H9 (cell line): ENCODE measurements at regions not wholly inside any gene's neighbourhood (a gene's known extent, or its start where the extent isn't known, plus 50 kb on each side); places are given as distances from the start of the nearest gene placed in this dataset.

Source experiments
- DNase-seq: peaks from one replicate; pipeline ENCODE4 v3.0.0-alpha.2; 2017
- H2AFZ ChIP-seq: one replicate; pipeline ENCODE4 v1.6.1; 2013; ENCODE audit warnings: mild to moderate bottlenecking, low read length, control low read depth, moderate library complexity
- H2AK5ac ChIP-seq: 2 replicates; pipeline ENCODE4 v1.6.1; 2013; ENCODE audit warnings: low read length, control low read depth, mixed read lengths; ENCODE audit not compliant: insufficient read length
- H2BK120ac ChIP-seq: one replicate; pipeline ENCODE4 v1.6.1; 2013; ENCODE audit warnings: low read depth, mild to moderate bottlenecking, low read length, control low read depth, inconsistent platforms; ENCODE audit not compliant: poor library complexity, severe bottlenecking
- H2BK12ac ChIP-seq: 2 replicates; pipeline ENCODE4 v1.6.1; 2013; ENCODE audit warnings: low read length, control low read depth, mixed read lengths, low read depth; ENCODE audit not compliant: insufficient read length
- H2BK15ac ChIP-seq: 2 replicates; pipeline ENCODE4 v1.6.1; 2013; ENCODE audit warnings: low read depth, low read length, control low read depth
- H2BK20ac ChIP-seq: one replicate; pipeline ENCODE4 v1.6.1; 2013; ENCODE audit warnings: low read depth, mild to moderate bottlenecking, low read length, control low read depth, inconsistent platforms; ENCODE audit not compliant: poor library complexity, severe bottlenecking
- H2BK5ac ChIP-seq: 2 replicates; pipeline ENCODE4 v1.6.1; 2013; ENCODE audit warnings: low read length, control low read depth, mixed read lengths; ENCODE audit not compliant: insufficient read length
- H3K14ac ChIP-seq: 2 replicates; pipeline ENCODE4 v1.6.1; 2013; ENCODE audit warnings: low read length, control low read depth; ENCODE audit not compliant: insufficient read depth
- H3K18ac ChIP-seq: 2 replicates; pipeline ENCODE4 v1.6.1; 2013; ENCODE audit warnings: low read depth, mild to moderate bottlenecking, mixed read lengths, low read length, control low read depth; ENCODE audit not compliant: insufficient read length
- H3K23ac ChIP-seq: 2 replicates; pipeline ENCODE4 v1.6.1; 2013; ENCODE audit warnings: low read length, control low read depth, mixed read lengths, low read depth; ENCODE audit not compliant: insufficient read length
- H3K23me2 ChIP-seq: 2 replicates; pipeline ENCODE4 v1.6.1; 2013; ENCODE audit warnings: low read depth, mild to moderate bottlenecking, mixed read lengths, low read length, control low read depth; ENCODE audit not compliant: insufficient read length, poor library complexity, severe bottlenecking
- H3K27ac ChIP-seq: 2 replicates; pipeline ENCODE4 v1.5.1; 2013; ENCODE audit warnings: low read length, control low read depth, mixed read lengths, low read depth; ENCODE audit not compliant: insufficient read length
- H3K27me3 ChIP-seq: 2 replicates; pipeline ENCODE4 v1.6.1; 2013; ENCODE audit warnings: low read length, control low read depth, inconsistent platforms; ENCODE audit not compliant: insufficient read depth
- H3K4ac ChIP-seq: 2 replicates; pipeline ENCODE4 v1.6.1; 2013; ENCODE audit warnings: low read depth, mild to moderate bottlenecking, control low read depth, inconsistent platforms, low read length, moderate library complexity
- H3K4me1 ChIP-seq: 2 replicates; pipeline ENCODE4 v1.6.1; 2013; ENCODE audit warnings: low read length, control low read depth, inconsistent platforms; ENCODE audit not compliant: insufficient read depth
- H3K4me2 ChIP-seq: 2 replicates; pipeline ENCODE4 v1.6.1; 2013; ENCODE audit warnings: low read length, control low read depth, mixed read lengths; ENCODE audit not compliant: insufficient read length, insufficient read depth
- H3K56ac ChIP-seq: 2 replicates; pipeline ENCODE4 v1.6.1; 2013; ENCODE audit warnings: low read depth, mild to moderate bottlenecking, mixed read lengths, low read length, control low read depth; ENCODE audit not compliant: insufficient read length
- H3K79me1 ChIP-seq: 2 replicates; pipeline ENCODE4 v1.6.1; 2013; ENCODE audit warnings: low read depth, mild to moderate bottlenecking, moderate library complexity, low read length, control low read depth, inconsistent platforms; ENCODE audit not compliant: insufficient read depth, poor library complexity, severe bottlenecking
- H3K79me2 ChIP-seq: 2 replicates; pipeline ENCODE4 v1.6.1; 2013; ENCODE audit warnings: low read length, control low read depth, inconsistent platforms; ENCODE audit not compliant: insufficient read depth
- H3K9ac ChIP-seq: 2 replicates; pipeline ENCODE4 v1.6.1; 2013; ENCODE audit warnings: low read length, control low read depth, mixed read lengths; ENCODE audit not compliant: insufficient read length; ENCODE audit errors: extremely low read depth
- H3K9me3 ChIP-seq: one replicate; pipeline ENCODE4 v1.6.1; 2013; ENCODE audit warnings: low read depth, low read length, inconsistent platforms; ENCODE audit not compliant: control insufficient read depth
- H3T11ph ChIP-seq: one replicate; pipeline ENCODE4 v1.6.1; 2013; ENCODE audit warnings: mild to moderate bottlenecking, low read length, control low read depth, inconsistent platforms
- H4K20me1 ChIP-seq: one replicate; pipeline ENCODE4 v1.6.1; 2013; ENCODE audit not compliant: control insufficient read depth, insufficient read length, insufficient read depth
- H4K5ac ChIP-seq: 2 replicates; pipeline ENCODE4 v1.6.1; 2013; ENCODE audit warnings: low read depth, mild to moderate bottlenecking, mixed read lengths, low read length, control low read depth; ENCODE audit not compliant: insufficient read length
- H4K8ac ChIP-seq: replicated peaks from 2 replicates; pipeline ENCODE4 v1.6.1; 2013; ENCODE audit warnings: low read length, control low read depth, mixed read lengths, low read depth; ENCODE audit not compliant: insufficient read length
- H4K91ac ChIP-seq: 2 replicates; pipeline ENCODE4 v1.6.1; 2013; ENCODE audit warnings: low read depth, mild to moderate bottlenecking, moderate library complexity, mixed read lengths, low read length, control low read depth; ENCODE audit not compliant: insufficient read length
- H3K27ac Mint-ChIP-seq, 3 experiments: 2 replicates in 2 of 3; 3 replicates in 1 of 3; pipeline ENCODE4 v1.8.0; 2020 to 2021; ENCODE audit warnings: mixed read lengths in 3 of 3, mild to moderate bottlenecking in 1 of 3, moderate library complexity in 1 of 3
- H3K27me3 Mint-ChIP-seq: 2 replicates; pipeline ENCODE4 v1.8.0; 2021; ENCODE audit warnings: low read depth, mild to moderate bottlenecking, moderate library complexity, mixed read lengths
- H3K36me3 Mint-ChIP-seq, 3 experiments: 2 replicates in 2 of 3; 3 replicates in 1 of 3; pipeline ENCODE4 v1.8.0; 2020 to 2021; ENCODE audit warnings: low read depth in 3 of 3, mixed read lengths in 3 of 3; ENCODE audit not compliant: insufficient read depth in 1 of 3
- H3K4me1 Mint-ChIP-seq, 2 experiments: 2 replicates each; pipeline ENCODE4 v1.8.0; 2020; ENCODE audit warnings: mixed read lengths in 2 of 2
- H3K4me3 Mint-ChIP-seq, 2 experiments: 2 replicates in 1 of 2; 3 replicates in 1 of 2; pipeline ENCODE4 v1.8.0; 2020 to 2021; ENCODE audit warnings: mild to moderate bottlenecking in 2 of 2, mixed read lengths in 2 of 2, moderate library complexity in 1 of 2
- H3K9me3 Mint-ChIP-seq, 2 experiments: 2 replicates in 1 of 2; 3 replicates in 1 of 2; pipeline ENCODE4 v1.8.0; 2020; ENCODE audit warnings: mild to moderate bottlenecking in 2 of 2, mixed read lengths in 2 of 2, moderate library complexity in 1 of 2
- CTCF ChIP-seq: fragments of 200-600 bp; sonication (generic); conservative IDR thresholded peaks from 3 replicates; pipeline ENCODE4 v1.8.0; 2021; ENCODE audit warnings: antibody characterized with exemption, mild to moderate bottlenecking
- WGBS: extraction: QIAGEN DNeasy Blood & Tissue Kit; methylation state at CpG from one replicate; pipeline ENCODE4 v1.1.7; 2013; ENCODE audit warnings: missing lambda C conversion rate, low lambda C conversion rate, mixed read lengths; ENCODE audit not compliant: insufficient read length; ENCODE audit errors: extremely low coverage; 5-methylcytosine and 5-hydroxymethylcytosine counted together

GRCh38 chr2:12192762-12193161 lies 446.3 kb downstream of the LPIN1 start:
- Histone ChIP-seq H3K23ac (no peak overlapping the region), H2AFZ (no peak overlapping the region), H2BK120ac (no peak overlapping the region), H3K27me3 (no peaks in the 10 kb centered on the region), H3K4me1 (no peaks in the 10 kb centered on the region), H3K79me1 (no peaks in the 10 kb centered on the region), H2BK12ac (no peak overlapping the region), H3K79me2 (no peaks in the 10 kb centered on the region), H3K4me2 (no peak overlapping the region), H4K20me1 (no peaks in the 10 kb centered on the region), H3K23me2 (no peaks in the 10 kb centered on the region), H2BK20ac (no peak overlapping the region), H3K18ac (no peak overlapping the region), H2BK15ac (no peak overlapping the region), H4K8ac (no peak overlapping the region), H3T11ph (no peak overlapping the region), H3K14ac (no peak overlapping the region), H3K56ac (no peak overlapping the region), H3K9ac (no peak overlapping the region), H2BK5ac (no peak overlapping the region), H3K4ac (no peak overlapping the region), H4K5ac (no peak overlapping the region), H2AK5ac (no peak overlapping the region), H3K27ac (no peak overlapping the region), H4K91ac (no peak overlapping the region), H3K9me3 (peaks cover 5% of the 10 kb centered on the region)
- no CpG with 5 or more reads among the region's 5 CpGs for WGBS
- Mint-ChIP-seq H3K36me3 (no peaks in the 10 kb centered on the region), H3K27me3 (no peaks in the 10 kb centered on the region), H3K27ac (no peak overlapping the region), H3K4me1 (no peaks in the 10 kb centered on the region), H3K4me3 (no peak overlapping the region), H3K9me3 (peaks cover 0 to 6% of the 10 kb centered on the region in 2 experiments; a peak in 2 of 5 replicates)
- no peak for DNase-seq
- no peak for TF ChIP-seq CTCF
